HepG2 (cell line): ENCODE measurements at regions not wholly inside any gene's neighbourhood (a gene's known extent, or its start where the extent isn't known, plus 50 kb on each side); places are given as distances from the start of the nearest gene placed in this dataset.

Experiments
- ATAC-seq: fragments of 200-7000 bp; cut with Tn5 transposase; 3 replicates; pipeline ENCODE4 v1.9.1; 2020; ENCODE audit warnings: mild to moderate bottlenecking, moderate library complexity
- BruUV-seq: library from RNA; stranded (reverse); fragments of 400-500 nt; replicated peaks from 2 replicates; lab custom pipeline; 2021; lab: Mats Ljungman, UMichigan
- CTCF ChIA-PET: fragments of 300-600 bp; formaldehyde crosslinking; extraction: SDS; loops from one replicate; lab custom pipeline; 2021; ENCODE audit warnings: low total read pairs, inconsistent platforms, low intra/inter-chr PET ratio; lab: Yijun Ruan, JAX
- POLR2A ChIA-PET: fragments of 350-600 bp; sonication (Branson Sonifier 250); formaldehyde crosslinking; loops from one replicate; lab custom pipeline; 2020; ENCODE audit warnings: antibody characterized with exemption, inconsistent platforms; lab: Yijun Ruan, JAX
- DNase-seq: peaks from one replicate; pipeline ENCODE4 v3.0.0-alpha.2; 2015; ENCODE audit warnings: low spot score
- FAIRE-seq: peaks from 3 replicates; lab custom pipeline; 2011; peaks lifted over from hg19 to GRCh38; lab: Jason Lieb, UNC
- H2AFZ ChIP-seq: one replicate; pipeline ENCODE4 v1.6.1; 2011; ENCODE audit warnings: low read length, inconsistent platforms
- H3K27ac ChIP-seq: fragments of 300-600 bp; 3 replicates; pipeline ENCODE4 v1.8.0; 2011; ENCODE audit warnings: mixed run types, mild to moderate bottlenecking, mixed read lengths, low read length, inconsistent platforms; ENCODE audit not compliant: insufficient read depth; ENCODE audit errors: extremely low read length
- H3K27me3 ChIP-seq, 2 experiments: fragments of 200-600 bp in 1 of 2; 2 replicates in 1 of 2; 3 replicates in 1 of 2; pipeline versions ENCODE4 v1.6.0 to v1.8.0; 2011; ENCODE audit warnings: low read length in 2 of 2, mild to moderate bottlenecking in 2 of 2, moderate library complexity in 2 of 2, inconsistent platforms in 1 of 2; ENCODE audit not compliant: insufficient read depth in 2 of 2, control insufficient read depth in 1 of 2
- H3K36me3 ChIP-seq, 2 experiments: fragments of 200-600 bp in 1 of 2; replicated peaks in 1 of 2; 2 replicates in 1 of 2; 3 replicates in 1 of 2; pipeline versions ENCODE4 v1.5.1 to v1.8.0; 2011; ENCODE audit warnings: low read length in 2 of 2, inconsistent platforms in 1 of 2; ENCODE audit not compliant: insufficient read depth in 2 of 2, control insufficient read depth in 1 of 2
- H3K4me1 ChIP-seq: 2 replicates; pipeline ENCODE4 v1.5.1; 2012; ENCODE audit warnings: low read length, inconsistent platforms; ENCODE audit not compliant: insufficient read depth
- H3K4me2 ChIP-seq: 2 replicates; pipeline ENCODE4 v1.6.0; 2011; ENCODE audit warnings: low read depth, low read length, inconsistent platforms
- H3K4me3 ChIP-seq, 3 experiments: fragments of 200-600 bp in 1 of 3; sonication (generic), shearing (Covaris generic) in 1 of 3; replicated peaks in 1 of 3; 2 replicates each; pipeline ENCODE4 v1.5.1; 2011 to 2016; ENCODE audit warnings: low read length in 3 of 3, inconsistent platforms in 2 of 3, low read depth in 2 of 3, mild to moderate bottlenecking in 2 of 3, control low read depth in 1 of 3, mixed read lengths in 1 of 3; ENCODE audit not compliant: insufficient read depth in 1 of 3
- H3K79me2 ChIP-seq: one replicate; pipeline ENCODE4 v1.6.1; 2011; ENCODE audit warnings: low read length, inconsistent platforms; ENCODE audit not compliant: insufficient read depth
- H3K9ac ChIP-seq: 2 replicates; pipeline ENCODE4 v1.6.0; 2011; ENCODE audit warnings: mild to moderate bottlenecking, low read depth, low read length, inconsistent platforms; ENCODE audit not compliant: insufficient read depth
- H3K9me3 ChIP-seq: 2 replicates; pipeline ENCODE4 v1.5.1; 2012; ENCODE audit warnings: mild to moderate bottlenecking, low read length
- H4K20me1 ChIP-seq: 2 replicates; pipeline ENCODE4 v1.6.0; 2011; ENCODE audit warnings: inconsistent platforms, mild to moderate bottlenecking, low read length, moderate library complexity; ENCODE audit not compliant: insufficient read depth
- ARNT ChIP-seq: fragments of 450-650 bp; IDR thresholded peaks from 2 replicates; pipeline ENCODE4 v1.6.1; 2017
- ATF7-NPFF ChIP-seq: sonication (generic); formaldehyde crosslinking; IDR thresholded peaks from 2 replicates; pipeline ENCODE4 v1.8.1; 2023; ENCODE audit warnings: mild to moderate bottlenecking, low read depth, missing genetic modification reagents, moderate library complexity
- GABPA ChIP-seq, 2 experiments: IDR thresholded peaks; 2 replicates each; pipeline ENCODE4 v1.6.1; 2011 to 2016; ENCODE audit warnings: low read depth in 2 of 2, low read length in 1 of 2, missing biosample characterization in 1 of 2, missing genetic modification characterization in 1 of 2
- MTF2 ChIP-seq: sonication (generic); formaldehyde crosslinking; IDR thresholded peaks from 2 replicates; pipeline ENCODE4 v1.5.0; 2020; ENCODE audit warnings: missing genetic modification reagents, borderline replicate concordance
- RAD51 ChIP-seq: fragments of 450-650 bp; IDR thresholded peaks from 2 replicates; pipeline ENCODE4 v1.6.1; 2016; ENCODE audit warnings: borderline replicate concordance
- RXRA ChIP-seq: sonication (generic); formaldehyde crosslinking; IDR thresholded peaks from 2 replicates; pipeline ENCODE4 v1.5.1; 2020; ENCODE audit warnings: missing genetic modification reagents
- SMAD9 ChIP-seq: sonication (generic); formaldehyde crosslinking; IDR thresholded peaks from 2 replicates; pipeline ENCODE4 v1.5.1; 2020; ENCODE audit warnings: mild to moderate bottlenecking, missing genetic modification reagents
- ZNF816 ChIP-seq: sonication (generic); formaldehyde crosslinking; IDR thresholded peaks from 2 replicates; pipeline ENCODE4 v1.8.0; 2022; ENCODE audit warnings: missing genetic modification reagents, mild to moderate bottlenecking, borderline replicate concordance
- ZNF839 ChIP-seq: sonication (generic); formaldehyde crosslinking; IDR thresholded peaks from 2 replicates; pipeline ENCODE4 v1.4.0; 2020; ENCODE audit warnings: missing genetic modification reagents, mild to moderate bottlenecking, borderline replicate concordance
- ZSCAN22 ChIP-seq: sonication (generic); formaldehyde crosslinking; IDR thresholded peaks from 2 replicates; pipeline ENCODE4 v1.4.0; 2020; ENCODE audit warnings: mild to moderate bottlenecking, missing genetic modification reagents
- WGBS: methylation state at CpG from one replicate; pipeline ENCODE4 v1.1.6; 2017; ENCODE audit warnings: low lambda C conversion rate; 5-methylcytosine and 5-hydroxymethylcytosine counted together
- in situ Hi-C: cut with HindIII; loops from 2 replicates; pipeline ENCODE4 v1.10.0; 2017; ENCODE audit warnings: low pct_unique_long_range_greater_than_20kb; ENCODE audit not compliant: extremely low pct_ligation_motif_present
- intact Hi-C: fragments of 100-400 bp; cut with micrococcal nuclease; formaldehyde crosslinking; loops from one replicate; pipeline ENCODE4 v1.10.0; 2022; ENCODE audit not compliant: unreplicated experiment
- TF ChIP-seq, protein P1 (sequence below): sonication (generic); formaldehyde crosslinking; IDR thresholded peaks from 2 replicates; pipeline ENCODE4 v1.9.0; 2022; ENCODE audit warnings: missing genetic modification reagents, mild to moderate bottlenecking, borderline replicate concordance

DNA sequence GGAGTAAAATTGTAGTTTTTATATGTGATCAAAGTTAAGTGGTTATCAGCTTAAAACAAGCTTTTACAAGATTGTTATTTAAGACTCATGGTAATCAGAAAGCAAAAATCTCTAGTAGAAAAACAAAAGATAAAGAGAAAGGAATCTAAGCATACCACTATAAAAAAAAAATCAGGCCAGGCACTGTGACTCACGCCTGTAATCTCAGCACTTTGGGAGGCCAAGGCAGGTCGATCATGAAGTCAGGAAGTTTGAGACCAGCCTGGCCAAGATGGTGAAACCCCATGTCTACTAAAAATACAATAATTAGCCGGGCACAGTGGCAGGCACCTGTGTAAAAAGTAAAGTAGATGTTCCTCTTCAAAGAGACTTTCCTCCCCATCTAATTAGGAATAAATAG is 265.9 kb upstream of the NRP1 start:
- Histone ChIP-seq H3K27me3 (no peaks in the 10 kb centered on the region), H3K36me3 (no peaks in the 10 kb centered on the region), H3K9me3 (peaks cover 12% of the 10 kb centered on the region), H4K20me1 (no peaks in the 10 kb centered on the region), H3K79me2 (no peaks in the 10 kb centered on the region), H3K4me1 (no peaks in the 10 kb centered on the region), H2AFZ (no peak overlapping the region), H3K4me3 (no peak overlapping the region), H3K4me2 (no peak overlapping the region), H3K27ac (no peak overlapping the region), H3K9ac (no peak overlapping the region)
- in situ Hi-C loops (no loop called here), intact Hi-C loops (no loop called here)
- DNase-seq: no peak
- no peak for ATAC-seq
- no TSS peak for BruUV-seq
- WGBS: 2% methylated on average over 3 of the region's 3 CpGs
- ChIA-PET CTCF (no interaction called here), POLR2A (no interaction called here)
- no peak for TF ChIP-seq ZNF816 (CRISPR knock-in tag)
- TF ChIP-seq RXRA (CRISPR knock-in tag): no peak
- no peak for TF ChIP-seq RAD51
- no peak for TF ChIP-seq ZNF839
- no peak for FAIRE-seq

DNA sequence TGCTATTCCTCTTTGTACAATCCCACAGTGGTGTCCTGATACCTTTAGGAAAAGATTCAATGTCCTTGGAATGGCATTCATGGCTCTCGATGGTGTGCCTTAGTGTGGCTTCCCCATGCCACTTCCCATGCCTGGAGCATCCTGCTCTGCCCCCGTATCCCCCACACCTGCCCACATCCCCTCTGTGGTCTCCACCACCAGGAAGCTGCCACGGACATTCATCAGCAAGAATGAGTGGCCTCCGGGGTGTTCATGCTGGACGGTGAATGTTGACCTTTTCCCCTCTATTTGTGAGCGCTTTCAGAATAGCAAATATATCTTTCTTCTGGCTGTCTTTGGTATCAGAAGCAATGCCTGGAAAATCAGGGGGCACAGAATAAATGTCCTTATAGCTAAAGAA is 262.0 kb upstream of the NRP1 start:
- Histone ChIP-seq H3K36me3 (no peaks in the 10 kb centered on the region), H3K27ac (no peak overlapping the region), H3K79me2 (no peaks in the 10 kb centered on the region), H3K4me2 (no peak overlapping the region), H3K9me3 (peaks cover 12% of the 10 kb centered on the region), H3K9ac (no peak overlapping the region), H3K4me3 (no peak overlapping the region), H4K20me1 (no peaks in the 10 kb centered on the region), H3K4me1 (no peaks in the 10 kb centered on the region), H3K27me3 (peaks cover 0 to 18% of the 10 kb centered on the region in 2 experiments; a peak in 1 of 5 replicates), H2AFZ (no peak overlapping the region)
- in situ Hi-C loops (no loop called here), intact Hi-C loops (no loop called here)
- no peak for FAIRE-seq
- ChIA-PET POLR2A (no interaction called here), CTCF (no interaction called here)
- WGBS: 30% methylated on average over 6 of the region's 6 CpGs
- ATAC-seq: no peak
- DNase-seq: no peak
- no TSS peak for BruUV-seq
- TF ChIP-seq ZSCAN22 (no peak), ATF7-NPFF (no peak), GABPA (IDR thresholded peaks at IDR 0.05; ENCODE audit: low read depth, low read length) (no peak), GABPA (CRISPR knock-in tag; IDR thresholded peaks at IDR 0.05; ENCODE audit: low read depth) (no peak), MTF2 (CRISPR knock-in tag) (no peak), SMAD9 (no peak), ARNT (no peak)
- TF ChIP-seq, protein P1, sequence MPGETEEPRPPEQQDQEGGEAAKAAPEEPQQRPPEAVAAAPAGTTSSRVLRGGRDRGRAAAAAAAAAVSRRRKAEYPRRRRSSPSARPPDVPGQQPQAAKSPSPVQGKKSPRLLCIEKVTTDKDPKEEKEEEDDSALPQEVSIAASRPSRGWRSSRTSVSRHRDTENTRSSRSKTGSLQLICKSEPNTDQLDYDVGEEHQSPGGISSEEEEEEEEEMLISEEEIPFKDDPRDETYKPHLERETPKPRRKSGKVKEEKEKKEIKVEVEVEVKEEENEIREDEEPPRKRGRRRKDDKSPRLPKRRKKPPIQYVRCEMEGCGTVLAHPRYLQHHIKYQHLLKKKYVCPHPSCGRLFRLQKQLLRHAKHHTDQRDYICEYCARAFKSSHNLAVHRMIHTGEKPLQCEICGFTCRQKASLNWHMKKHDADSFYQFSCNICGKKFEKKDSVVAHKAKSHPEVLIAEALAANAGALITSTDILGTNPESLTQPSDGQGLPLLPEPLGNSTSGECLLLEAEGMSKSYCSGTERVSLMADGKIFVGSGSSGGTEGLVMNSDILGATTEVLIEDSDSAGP (CRISPR knock-in tag): no peak
